HG03025 (cell line): ENCODE measurements at regions not wholly inside any gene's neighbourhood (a gene's known extent, or its start where the extent isn't known, plus 50 kb on each side); places are given as distances from the start of the nearest gene placed in this dataset.

Source experiments
- ATAC-seq: cut with Tn5 transposase; IDR thresholded peaks from one replicate; pipeline ENCODE4 v1.9.1; 2021; ENCODE audit warnings: mild to moderate bottlenecking, moderate library complexity; ENCODE audit not compliant: unreplicated experiment, low FRiP score

DNA sequence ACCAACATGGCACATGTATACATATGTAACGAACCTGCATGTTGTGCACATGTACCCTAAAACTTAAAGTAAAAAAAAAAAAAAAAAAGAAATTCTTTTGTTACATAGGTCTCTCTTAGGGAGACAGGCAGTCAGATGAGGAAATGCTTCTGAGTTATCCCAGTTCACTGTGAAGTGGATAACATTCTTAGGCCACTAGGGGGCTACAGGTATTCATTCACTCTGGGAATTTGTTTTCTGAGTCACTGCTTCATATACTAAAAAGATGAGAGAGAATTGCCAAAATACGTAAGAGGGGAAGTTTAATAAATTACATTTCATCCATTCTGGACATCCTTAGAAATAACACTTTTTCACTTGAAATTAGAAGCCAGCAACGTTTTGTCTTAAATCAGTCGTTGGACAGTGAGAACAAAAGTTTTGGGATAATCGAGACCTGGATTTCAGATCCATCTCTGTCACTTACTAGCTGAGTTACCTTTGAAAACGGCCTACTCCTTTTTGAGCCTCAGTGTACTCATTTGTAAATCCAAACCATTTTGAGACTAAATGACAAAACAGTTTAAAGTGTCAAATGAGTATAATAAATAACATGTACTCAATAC is 738.4 kb upstream of the ALCAM start:
- ATAC-seq, result peak; percentile 83

DNA sequence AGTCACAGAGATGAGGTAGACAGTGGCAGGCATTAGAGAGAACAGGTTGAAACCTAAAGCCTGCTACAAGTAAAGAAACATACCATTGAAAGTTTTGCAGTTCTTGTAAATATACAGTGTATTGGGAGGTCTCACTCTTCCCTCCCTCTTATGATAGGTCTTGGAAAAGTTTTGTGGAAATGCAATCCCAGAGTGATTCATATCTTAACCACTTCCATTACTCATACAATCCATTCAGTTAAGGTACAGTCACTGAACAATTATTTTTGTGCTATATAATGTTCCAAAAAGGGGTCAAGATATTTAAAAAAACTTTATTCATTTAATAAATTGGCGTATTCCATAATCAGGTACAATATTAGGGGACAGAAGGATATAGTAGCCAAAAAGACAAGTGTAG is 737.7 kb upstream of the ALCAM start:
- no peak for ATAC-seq

GRCh38 chr3:104631254-104631653 is 735.5 kb upstream of the ALCAM start:
- ATAC-seq, result no peak

DNA sequence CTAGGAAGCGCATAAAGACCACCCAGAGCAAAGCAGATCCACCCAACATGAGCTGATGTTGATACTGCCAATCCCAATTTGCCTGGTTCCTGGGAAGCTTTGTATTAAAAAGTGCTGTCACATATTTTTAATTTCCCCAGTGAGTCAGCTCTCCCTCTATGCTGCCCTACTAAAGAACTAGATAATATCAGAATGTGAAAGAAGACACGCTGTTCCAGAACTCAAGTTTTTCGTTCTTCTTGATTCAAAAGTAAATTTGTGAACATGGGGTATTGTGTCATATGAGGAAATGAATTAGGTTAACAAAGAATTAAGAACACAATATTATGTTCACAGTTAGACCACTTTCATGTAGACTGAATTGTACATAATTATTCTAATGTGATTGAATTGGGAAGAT is 734.2 kb upstream of the ALCAM start:
- ATAC-seq, result no peak

GRCh38 chr3:104632947-104633346 is 733.8 kb upstream of the ALCAM start:
- ATAC-seq, result no peak

DNA sequence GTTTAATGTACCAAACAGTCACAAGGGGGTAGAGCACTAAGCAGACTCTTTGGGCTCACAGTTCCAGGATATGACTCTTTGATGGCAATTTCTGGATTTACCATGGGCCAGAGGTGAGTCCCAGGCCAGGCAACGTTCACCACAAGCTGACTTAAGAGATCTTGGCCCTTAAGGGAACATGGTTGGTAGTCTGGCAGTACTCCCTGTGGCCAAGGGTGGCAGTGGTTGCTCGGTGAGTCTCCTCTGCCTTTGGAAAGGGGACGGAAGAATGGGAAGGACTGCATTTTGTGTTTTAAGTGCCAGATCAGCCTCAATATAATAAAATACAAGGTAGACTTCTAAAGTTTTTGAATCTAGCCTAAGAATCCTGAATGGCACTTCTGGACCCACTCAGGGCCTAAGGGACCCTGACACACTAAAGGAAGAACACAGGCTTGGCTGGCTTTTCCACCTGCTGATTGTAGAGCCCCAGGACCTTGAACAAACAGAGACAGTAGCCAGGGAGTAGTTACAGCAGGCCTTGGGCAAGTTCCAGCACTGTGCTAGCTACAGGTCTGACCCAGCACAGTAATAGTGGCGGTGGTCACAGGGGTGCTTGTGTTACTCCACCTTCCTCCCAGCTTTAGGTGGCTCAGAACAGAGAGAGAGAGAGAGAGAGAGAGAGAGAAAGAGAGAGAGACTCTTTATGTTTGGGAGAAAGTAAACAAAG is 730.7 kb upstream of the ALCAM start:
- ATAC-seq, result no peak

DNA sequence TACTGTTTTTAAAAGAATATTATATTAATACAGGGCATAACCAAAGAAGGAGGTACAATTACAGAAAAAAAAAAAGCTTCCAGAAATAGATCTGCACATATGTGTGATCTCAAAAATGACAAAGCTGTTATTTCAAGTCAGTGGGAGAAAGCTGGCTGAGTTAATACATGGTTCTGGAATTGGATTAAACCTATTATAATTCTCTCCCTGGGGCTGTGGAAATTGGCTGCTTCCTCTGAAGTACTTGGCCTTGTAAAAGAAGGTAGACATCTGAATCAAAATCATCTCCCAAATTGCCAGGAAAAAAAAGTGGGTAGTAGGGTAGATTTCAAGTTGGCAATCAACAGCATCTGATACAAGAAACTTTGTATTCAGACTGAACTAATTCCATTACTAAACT is 723.9 kb upstream of the ALCAM start:
- no peak for ATAC-seq

- no peak for ATAC-seq
Observed at GRCh38 chr3:104646196-104646595, 720.5 kb upstream of the ALCAM start.

DNA sequence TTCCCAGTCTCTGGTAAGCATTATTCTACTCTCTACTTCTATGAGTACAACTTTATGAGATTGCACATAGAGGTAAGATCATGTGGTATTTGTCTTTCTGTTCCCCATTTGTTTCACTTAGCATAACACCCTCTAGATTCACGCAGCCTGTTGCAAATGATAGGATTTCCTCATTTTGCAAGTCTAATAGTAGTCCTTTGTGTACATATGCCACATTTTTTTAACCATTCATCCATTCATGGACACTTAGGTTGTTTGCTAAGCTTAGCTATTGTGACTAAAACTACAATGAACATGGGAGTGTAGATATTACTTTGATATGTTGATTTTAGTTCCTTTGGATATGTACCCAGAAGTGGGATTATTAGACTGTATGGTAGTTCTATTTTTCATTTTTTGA is 717.9 kb upstream of the ALCAM start:
- ATAC-seq, result no peak

DNA sequence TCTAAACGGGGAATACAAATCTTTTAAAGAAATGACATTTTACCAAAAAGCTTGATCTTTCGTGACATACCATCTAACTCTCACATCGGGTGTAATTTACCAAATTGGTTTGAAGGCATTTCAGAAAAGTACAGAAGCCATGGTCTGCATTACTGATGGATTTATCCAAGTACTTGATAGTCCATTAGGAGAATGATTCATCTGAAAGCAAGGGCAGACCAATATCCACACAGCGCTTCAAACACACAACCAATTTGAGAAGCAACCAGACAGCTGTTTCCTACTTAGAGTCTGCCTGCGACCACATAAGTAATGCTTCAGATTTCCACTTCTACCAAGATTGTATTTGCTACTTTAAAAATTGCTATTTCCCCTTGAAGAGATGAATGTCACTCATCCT is 697.6 kb upstream of the ALCAM start:
- ATAC-seq, result no peak

DNA sequence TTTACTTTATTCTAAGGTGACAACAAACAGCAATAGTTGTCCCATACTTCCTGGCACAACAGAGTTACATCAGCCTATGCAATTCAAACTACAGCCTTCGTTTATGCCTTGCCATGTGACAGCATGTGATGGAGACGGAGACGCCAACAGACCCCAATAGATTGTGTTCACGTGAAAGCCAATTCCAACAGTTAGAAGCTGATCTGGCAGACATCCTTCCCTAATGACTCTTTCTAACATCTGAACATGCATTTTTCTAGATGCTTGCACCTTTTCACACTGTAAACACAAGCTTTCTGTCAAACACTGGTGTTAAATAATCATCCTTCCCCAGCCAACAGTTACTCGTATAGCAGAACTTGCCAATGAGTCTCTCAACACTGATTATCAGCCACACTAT is 694.4 kb upstream of the ALCAM start:
- ATAC-seq, result no peak

GRCh38 chr3:104673981-104674380 is 692.7 kb upstream of the ALCAM start:
- ATAC-seq, result no peak

GRCh38 chr3:104676241-104676640 is 690.5 kb upstream of the ALCAM start:
- ATAC-seq, result no peak

GRCh38 chr3:104677932-104678331 is 688.8 kb upstream of the ALCAM start:
- no peak for ATAC-seq

DNA sequence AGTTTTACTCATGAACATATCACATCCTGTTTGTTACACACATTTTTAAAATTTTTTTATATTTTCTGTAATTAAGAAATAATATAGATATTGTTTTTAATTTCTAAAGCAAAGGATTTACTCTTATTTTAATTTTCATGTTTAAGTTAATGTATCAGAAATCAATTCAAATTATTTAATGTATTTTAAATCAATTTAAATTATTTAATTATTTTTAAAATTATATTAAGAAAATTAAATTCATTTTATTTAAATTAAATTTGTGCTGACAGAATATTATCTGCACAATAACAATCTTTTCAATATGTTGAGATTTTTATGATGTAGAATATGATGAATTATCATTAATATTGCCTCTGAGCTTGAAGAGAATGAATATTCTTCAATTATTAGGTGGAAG is 681.2 kb upstream of the ALCAM start:
- no peak for ATAC-seq

DNA sequence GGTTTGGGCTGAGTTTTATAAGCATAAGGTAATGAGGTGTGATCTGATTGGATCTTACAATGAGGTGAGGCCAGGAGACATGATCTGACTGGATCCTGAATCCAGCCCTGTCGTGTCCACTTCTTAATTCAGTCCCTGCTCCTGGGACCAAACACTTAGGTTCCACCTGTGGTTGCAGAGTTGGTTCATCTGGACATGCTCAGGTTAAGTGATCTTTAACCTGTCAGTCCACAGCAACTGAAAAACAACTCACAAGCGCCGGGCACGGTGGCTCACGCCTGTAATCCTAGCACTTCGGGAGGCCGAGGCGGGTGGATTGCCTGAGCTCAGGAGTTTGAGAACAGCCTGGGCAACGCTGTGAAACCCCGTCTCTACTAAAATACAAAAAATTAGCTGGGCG is 679.3 kb upstream of the ALCAM start:
- no peak for ATAC-seq

GRCh38 chr3:104696470-104696869 is 670.2 kb upstream of the ALCAM start:
- no peak for ATAC-seq

- no peak for ATAC-seq
Observed at GRCh38 chr3:104711406-104711805, 655.3 kb upstream of the ALCAM start.

GRCh38 chr3:104715972-104716371 is 650.7 kb upstream of the ALCAM start:
- ATAC-seq, result no peak

- ATAC-seq, result no peak
Observed at GRCh38 chr3:104717828-104718196, 648.9 kb upstream of the ALCAM start.

- no peak for ATAC-seq
Observed at GRCh38 chr3:104723000-104723399, 643.7 kb upstream of the ALCAM start.

- ATAC-seq, result no peak
Observed at GRCh38 chr3:104731074-104731473, 635.6 kb upstream of the ALCAM start.

- no peak for ATAC-seq
Observed at GRCh38 chr3:104734627-104735026, 632.1 kb upstream of the ALCAM start.
